Kidney (tissue), 13 donors: ENCODE measurements at regions not wholly inside any gene's neighbourhood (a gene's known extent, or its start where the extent isn't known, plus 50 kb on each side); places are given as distances from the start of the nearest gene placed in this dataset.

Source experiments
- DNase-seq, 5 donors: peaks; one replicate each; pipeline ENCODE4 v3.0.0-alpha.2; 2013 to 2020
- FAIRE-seq: peaks from 2 replicates; lab custom pipeline; 2012; peaks lifted over from hg19 to GRCh38; lab: Jason Lieb, UNC
- H3K27ac ChIP-seq, 2 donors: one replicate each; pipeline ENCODE4 v1.7.0; 2013; ENCODE audit warnings: low read depth in 2 of 2, low read length in 2 of 2, inconsistent platforms in 1 of 2
- H3K27me3 ChIP-seq: one replicate; pipeline ENCODE4 v1.7.1; 2013; ENCODE audit warnings: low read length, inconsistent platforms; ENCODE audit not compliant: control insufficient read depth, insufficient read depth
- H3K36me3 ChIP-seq, 3 donors: one replicate each; pipeline versions ENCODE4 v1.7.0 to v1.7.1; 2013; ENCODE audit warnings: low read length in 3 of 3, control low read depth in 1 of 3, inconsistent platforms in 1 of 3; ENCODE audit not compliant: insufficient read depth in 3 of 3, control insufficient read depth in 2 of 3
- H3K4me1 ChIP-seq, 3 donors: one replicate each; pipeline versions ENCODE4 v1.7.0 to v1.7.1; 2013; ENCODE audit warnings: low read length in 3 of 3, inconsistent platforms in 1 of 3, low read depth in 1 of 3; ENCODE audit not compliant: control insufficient read depth in 2 of 3, insufficient read depth in 2 of 3
- H3K4me3 ChIP-seq, 3 donors: one replicate each; pipeline versions ENCODE4 v1.7.0 to v1.8.1; 2013; ENCODE audit warnings: low read length in 3 of 3, control low read depth in 1 of 3, inconsistent platforms in 1 of 3
- H3K9ac ChIP-seq, 3 donors: one replicate each; pipeline versions ENCODE4 v1.7.0 to v1.7.1; 2013; ENCODE audit warnings: low read length in 3 of 3, control low read depth in 1 of 3, inconsistent platforms in 1 of 3
- H3K9me3 ChIP-seq, 3 donors: one replicate each; pipeline versions ENCODE4 v1.7.0 to v1.7.1; 2013; ENCODE audit warnings: low read length in 3 of 3, control low read depth in 1 of 3, inconsistent platforms in 1 of 3; ENCODE audit not compliant: control insufficient read depth in 2 of 3, insufficient read depth in 1 of 3
- intact Hi-C: fragments of 100-400 bp; cut with DNase I; formaldehyde crosslinking; loops from one replicate; pipeline ENCODE4 v1.11.1; 2022
- TF ChIP-seq, protein P1 (sequence below): IDR thresholded peaks from 3 replicates; pipeline ENCODE4 v1.5.1; 2012; ENCODE audit warnings: mild to moderate bottlenecking, moderate library complexity, borderline replicate concordance; ENCODE audit not compliant: insufficient read depth; ENCODE audit errors: extremely low read depth
- donor health status: control.
- donor health status: control.
- donor health status: control.
- donor health status: control.
- donor health status: control.
- donor health status: DM: yes; HTN: yes; CAD: no.
- donor health status: Normal renal cell carcinoma (clear cell type).

GRCh38 chr5:117093653-117094052 lies 519.0 kb upstream of the SEMA6A start:
- TF ChIP-seq, protein P1, sequence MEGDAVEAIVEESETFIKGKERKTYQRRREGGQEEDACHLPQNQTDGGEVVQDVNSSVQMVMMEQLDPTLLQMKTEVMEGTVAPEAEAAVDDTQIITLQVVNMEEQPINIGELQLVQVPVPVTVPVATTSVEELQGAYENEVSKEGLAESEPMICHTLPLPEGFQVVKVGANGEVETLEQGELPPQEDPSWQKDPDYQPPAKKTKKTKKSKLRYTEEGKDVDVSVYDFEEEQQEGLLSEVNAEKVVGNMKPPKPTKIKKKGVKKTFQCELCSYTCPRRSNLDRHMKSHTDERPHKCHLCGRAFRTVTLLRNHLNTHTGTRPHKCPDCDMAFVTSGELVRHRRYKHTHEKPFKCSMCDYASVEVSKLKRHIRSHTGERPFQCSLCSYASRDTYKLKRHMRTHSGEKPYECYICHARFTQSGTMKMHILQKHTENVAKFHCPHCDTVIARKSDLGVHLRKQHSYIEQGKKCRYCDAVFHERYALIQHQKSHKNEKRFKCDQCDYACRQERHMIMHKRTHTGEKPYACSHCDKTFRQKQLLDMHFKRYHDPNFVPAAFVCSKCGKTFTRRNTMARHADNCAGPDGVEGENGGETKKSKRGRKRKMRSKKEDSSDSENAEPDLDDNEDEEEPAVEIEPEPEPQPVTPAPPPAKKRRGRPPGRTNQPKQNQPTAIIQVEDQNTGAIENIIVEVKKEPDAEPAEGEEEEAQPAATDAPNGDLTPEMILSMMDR: no peak
- Histone ChIP-seq H3K9ac (no peak overlapping the region), H3K4me3 (no peak overlapping the region), H3K9me3 (no peaks in the 10 kb centered on the region), H3K4me1 (no peaks in the 10 kb centered on the region), H3K27ac (no peak overlapping the region), H3K36me3 (no peaks in the 10 kb centered on the region), H3K27me3 (no peaks in the 10 kb centered on the region)
- DNase-seq: peak in 1 of 5 donors; percentile 52
- FAIRE-seq: no peak
- intact Hi-C loops: no loop called here

GRCh38 chr5:117089001-117089400 lies 514.4 kb upstream of the SEMA6A start:
- TF ChIP-seq, protein P1: no peak
- H3K27ac ChIP-seq: no peak overlapping the region
- DNase-seq: no peak
- intact Hi-C loops: no loop called here
- no peaks in the 10 kb centered on the region for H3K27me3 ChIP-seq
- no peaks in the 10 kb centered on the region for H3K36me3 ChIP-seq
- H3K4me3 ChIP-seq: no peak overlapping the region
- no peaks in the 10 kb centered on the region for H3K9me3 ChIP-seq
- FAIRE-seq: no peak
- no peaks in the 10 kb centered on the region for H3K4me1 ChIP-seq
- H3K9ac ChIP-seq: no peak overlapping the region

- H3K4me1 ChIP-seq: no peaks in the 10 kb centered on the region
- FAIRE-seq (no peak), DNase-seq (no peak)
- no peak overlapping the region for H3K9ac ChIP-seq
- no peak overlapping the region for H3K27ac ChIP-seq
- TF ChIP-seq, protein P1: no peak
- no peaks in the 10 kb centered on the region for H3K9me3 ChIP-seq
- intact Hi-C loops: no loop called here
- H3K36me3 ChIP-seq: no peaks in the 10 kb centered on the region
- H3K27me3 ChIP-seq: no peaks in the 10 kb centered on the region
- H3K4me3 ChIP-seq: no peak overlapping the region
Measured at GRCh38 chr5:117088176-117088575, 513.6 kb upstream of the SEMA6A start.

DNA sequence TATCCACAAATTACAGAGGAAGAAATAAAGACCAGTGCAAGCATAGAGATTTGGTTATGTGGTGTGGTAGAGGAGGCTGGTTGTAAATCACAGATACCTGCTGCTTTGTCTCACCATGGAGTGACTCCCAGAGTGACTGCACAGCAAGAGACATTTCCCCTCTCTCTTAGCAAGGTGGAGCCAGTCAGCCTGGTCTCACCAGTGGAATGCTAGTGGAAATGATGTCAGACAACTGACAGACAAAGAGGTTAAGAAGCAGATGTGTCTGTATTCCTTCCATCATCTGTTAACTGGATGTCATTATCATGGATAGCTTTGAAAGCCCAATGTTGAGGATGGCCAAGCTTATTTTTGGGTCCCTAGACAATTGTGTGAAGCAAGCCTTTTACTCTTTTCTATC lies 509.4 kb upstream of the SEMA6A start:
- Histone ChIP-seq H3K36me3 (no peaks in the 10 kb centered on the region), H3K27ac (no peak overlapping the region), H3K4me3 (no peak overlapping the region), H3K9ac (no peak overlapping the region), H3K4me1 (no peaks in the 10 kb centered on the region), H3K27me3 (no peaks in the 10 kb centered on the region), H3K9me3 (no peaks in the 10 kb centered on the region)
- intact Hi-C loops: no loop called here
- no peak for FAIRE-seq
- TF ChIP-seq, protein P1: no peak
- DNase-seq: no peak
